Ovary (tissue), 7 donors: ENCODE measurements at regions not wholly inside any gene's neighbourhood (a gene's known extent, or its start where the extent isn't known, plus 50 kb on each side); places are given as distances from the start of the nearest gene placed in this dataset.

ENCODE experiments used
- DNase-seq, 5 donors: peaks; one replicate each; pipeline ENCODE4 v3.0.0-alpha.2; 2019 to 2020
- H3K27ac ChIP-seq, 2 donors: fragments of 200-600 bp; one replicate each; pipeline versions ENCODE4 v1.5.1 to v1.8.0; 2019 to 2022
- H3K27me3 ChIP-seq: fragments of 200-600 bp; one replicate; pipeline ENCODE4 v1.8.0; 2022
- H3K36me3 ChIP-seq: fragments of 200-600 bp; sonication (generic); one replicate; pipeline ENCODE4 v1.5.1; 2019
- H3K4me1 ChIP-seq: one replicate; pipeline ENCODE4 v1.8.1; 2013; ENCODE audit warnings: mild to moderate bottlenecking, moderate library complexity; ENCODE audit not compliant: insufficient read depth
- H3K4me3 ChIP-seq: fragments of 200-600 bp; sonication (generic); one replicate; pipeline ENCODE4 v1.5.1; 2017
- H3K9me3 ChIP-seq, 2 donors: fragments of 200-600 bp in 1 of 2; sonication (generic) in 1 of 2; one replicate each; pipeline versions ENCODE4 v1.5.1 to v1.8.1; 2013 to 2019; ENCODE audit warnings: mild to moderate bottlenecking in 1 of 2, moderate library complexity in 1 of 2
- CTCF ChIP-seq, 3 donors: fragments of 450-650 bp in 2 of 3; fragments of 200-600 bp in 1 of 3; IDR thresholded peaks; one replicate each; pipeline versions ENCODE4 v1.5.1 to v1.8.0; 2016 to 2022; ENCODE audit warnings: antibody characterized with exemption in 3 of 3, mild to moderate bottlenecking in 1 of 3
- EP300 ChIP-seq: sonication (generic); formaldehyde crosslinking; IDR thresholded peaks from one replicate; pipeline ENCODE4 v1.6.1; 2017; ENCODE audit warnings: antibody characterized with exemption
- POLR2A ChIP-seq: fragments of 450-650 bp; IDR thresholded peaks from one replicate; pipeline ENCODE4 v1.6.1; 2017; ENCODE audit warnings: antibody characterized with exemption, mild to moderate bottlenecking, moderate library complexity
- WGBS, 3 donors: extraction: QIAGEN DNeasy Blood & Tissue Kit in 1 of 3; methylation state at CpG; one replicate each; pipeline versions ENCODE4 v1.1.5 to v1.1.7; 2013 to 2017; 5-methylcytosine and 5-hydroxymethylcytosine counted together
- intact Hi-C, 4 donors: fragments of 100-400 bp; cut with DNase I; formaldehyde crosslinking; loops; one replicate each; pipeline versions ENCODE4 v1.11.0 to v1.15.1; 2022 to 2023
- donor health status: DM: no; HTN: no; CAD: no; lungs with moderate emphysema.
- donor health status: DM: no; HTN: no; CAD: no.
- donor health status: Bipolar disorder and iron deficiency.
- donor health status: DM: no; HTN: no; CAD: no.
- donor health status: DM: yes; HTN: yes; CAD: no.

GRCh38 chr10:124254490-124254889, 161.1 kb upstream of the CHST15 start:
- Histone ChIP-seq H3K4me1 (no peaks in the 10 kb centered on the region), H3K27ac (no peak overlapping the region), H3K4me3 (no peak overlapping the region), H3K9me3 (no peaks in the 10 kb centered on the region), H3K36me3 (no peaks in the 10 kb centered on the region), H3K27me3 (no peaks in the 10 kb centered on the region)
- DNase-seq, result no peak
- intact Hi-C loops, result no loop called here
- TF ChIP-seq CTCF (IDR thresholded peaks at IDR 0.05) (no peak), POLR2A (no peak), EP300 (no peak)
- WGBS, 3 donors, result 61 to 69% (median 68%) methylated on average over 8 of the region's 8 CpGs

- no peak for DNase-seq
- no peaks in the 10 kb centered on the region for H3K36me3 ChIP-seq
- 33 to 73% (median 43%) methylated on average over 1 of the region's 1 CpG for WGBS, 3 donors
- H3K27me3 ChIP-seq, result no peaks in the 10 kb centered on the region
- intact Hi-C loops, result no loop called here
- H3K4me1 ChIP-seq, result no peaks in the 10 kb centered on the region
- no peak overlapping the region for H3K27ac ChIP-seq
- no peaks in the 10 kb centered on the region for H3K9me3 ChIP-seq
- no peak for TF ChIP-seq CTCF (IDR thresholded peaks at IDR 0.05)
- TF ChIP-seq EP300, result no peak
- TF ChIP-seq POLR2A, result no peak
- no peak overlapping the region for H3K4me3 ChIP-seq
Observed at GRCh38 chr10:124253006-124253405, 159.6 kb upstream of the CHST15 start.

GRCh38 chr10:124252097-124252715, 158.8 kb upstream of the CHST15 start:
- TF ChIP-seq POLR2A (no peak), CTCF (IDR thresholded peaks at IDR 0.05) (no peak), EP300 (no peak)
- Histone ChIP-seq H3K4me3 (no peak overlapping the region), H3K4me1 (no peaks in the 10 kb centered on the region), H3K9me3 (no peaks in the 10 kb centered on the region), H3K27me3 (no peaks in the 10 kb centered on the region), H3K36me3 (no peaks in the 10 kb centered on the region), H3K27ac (no peak overlapping the region)
- intact Hi-C loops, result no loop called here
- no peak for DNase-seq
- 91 to 95% (median 93%) methylated on average over 8 of the region's 8 CpGs for WGBS, 3 donors

GRCh38 chr10:124251317-124252065, 158.1 kb upstream of the CHST15 start:
- no peaks in the 10 kb centered on the region for H3K9me3 ChIP-seq
- TF ChIP-seq CTCF (IDR thresholded peaks at IDR 0.05) (no peak), POLR2A (no peak), EP300 (no peak)
- DNase-seq, result no peak
- WGBS, 3 donors, result 48 to 52% (median 49%) methylated on average over 4 of the region's 4 CpGs
- no peaks in the 10 kb centered on the region for H3K36me3 ChIP-seq
- H3K27me3 ChIP-seq, result no peaks in the 10 kb centered on the region
- no peak overlapping the region for H3K4me3 ChIP-seq
- intact Hi-C loops, result no loop called here
- no peaks in the 10 kb centered on the region for H3K4me1 ChIP-seq
- no peak overlapping the region for H3K27ac ChIP-seq
